ENCODE measurements at regions not wholly inside any gene's neighbourhood (a gene's known extent, or its start where the extent isn't known, plus 50 kb on each side); places are given as distances from the start of the nearest gene placed in this dataset.

DNA sequence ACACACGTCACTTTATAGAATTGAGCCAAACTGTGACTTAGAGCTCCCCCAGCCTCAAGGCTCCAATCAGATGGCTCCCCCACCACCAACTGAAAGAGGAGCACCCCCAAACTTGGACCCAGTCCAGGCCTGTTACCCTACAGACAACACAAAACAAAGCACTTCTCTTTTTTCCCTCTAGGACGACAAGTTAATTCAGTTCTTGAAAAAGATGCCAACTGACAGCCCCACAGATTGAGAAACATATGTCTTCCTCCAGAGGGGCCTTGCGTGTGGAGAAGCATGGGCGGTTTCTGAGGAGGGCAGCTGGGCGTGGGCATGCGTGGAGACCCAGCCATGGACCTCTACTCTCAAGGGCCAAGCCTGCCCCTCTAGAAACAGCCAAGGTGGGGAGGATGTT, 229.5 kb downstream of the SHQ1 start:
- 52% methylated on average over 6 of the region's 6 CpGs for WGBS (ENCODE audit: insufficient coverage)
- TF ChIP-seq, protein P1, sequence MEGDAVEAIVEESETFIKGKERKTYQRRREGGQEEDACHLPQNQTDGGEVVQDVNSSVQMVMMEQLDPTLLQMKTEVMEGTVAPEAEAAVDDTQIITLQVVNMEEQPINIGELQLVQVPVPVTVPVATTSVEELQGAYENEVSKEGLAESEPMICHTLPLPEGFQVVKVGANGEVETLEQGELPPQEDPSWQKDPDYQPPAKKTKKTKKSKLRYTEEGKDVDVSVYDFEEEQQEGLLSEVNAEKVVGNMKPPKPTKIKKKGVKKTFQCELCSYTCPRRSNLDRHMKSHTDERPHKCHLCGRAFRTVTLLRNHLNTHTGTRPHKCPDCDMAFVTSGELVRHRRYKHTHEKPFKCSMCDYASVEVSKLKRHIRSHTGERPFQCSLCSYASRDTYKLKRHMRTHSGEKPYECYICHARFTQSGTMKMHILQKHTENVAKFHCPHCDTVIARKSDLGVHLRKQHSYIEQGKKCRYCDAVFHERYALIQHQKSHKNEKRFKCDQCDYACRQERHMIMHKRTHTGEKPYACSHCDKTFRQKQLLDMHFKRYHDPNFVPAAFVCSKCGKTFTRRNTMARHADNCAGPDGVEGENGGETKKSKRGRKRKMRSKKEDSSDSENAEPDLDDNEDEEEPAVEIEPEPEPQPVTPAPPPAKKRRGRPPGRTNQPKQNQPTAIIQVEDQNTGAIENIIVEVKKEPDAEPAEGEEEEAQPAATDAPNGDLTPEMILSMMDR (IDR thresholded peaks at IDR 0.05), result no peak
- peaks cover 0 to 3% of the 10 kb centered on the region in 2 donors for H3K9me3 Mint-ChIP-seq
- Histone ChIP-seq H3K9me3 (ENCODE audit: control insufficient read depth, insufficient read depth, low read length) (no peaks in the 10 kb centered on the region), H3K27me3 (ENCODE audit: control insufficient read depth, insufficient read depth, low read length) (no peaks in the 10 kb centered on the region), H3K4me3 (ENCODE audit: low read length) (no peak overlapping the region), H3K4me1 (ENCODE audit: control insufficient read depth, insufficient read depth, low read length) (peaks cover 5% of the 10 kb centered on the region), H3K36me3 (ENCODE audit: control insufficient read depth, insufficient read depth, low read length) (no peaks in the 10 kb centered on the region), H3K27ac (ENCODE audit: low read length) (no peak overlapping the region)
- H3K27me3 Mint-ChIP-seq (ENCODE audit: low read depth in 2 of 2), result peaks cover 0 to 12% of the 10 kb centered on the region in 2 donors
- peaks cover 8% of the 10 kb centered on the region in 2 donors for H3K4me1 Mint-ChIP-seq
- no peak overlapping the region for H3K4me3 Mint-ChIP-seq
- no peak overlapping the region for H3K27ac Mint-ChIP-seq
- no peaks in the 10 kb centered on the region for H3K36me3 Mint-ChIP-seq
- ATAC-seq (no peak), DNase-seq (no peak)
- intact Hi-C loops (cut with micrococcal nuclease), result no loop called here

- intact Hi-C loops (cut with micrococcal nuclease), result no loop called here
- Histone ChIP-seq H3K36me3 (ENCODE audit: control insufficient read depth, insufficient read depth, low read length) (no peaks in the 10 kb centered on the region), H3K9me3 (ENCODE audit: control insufficient read depth, insufficient read depth, low read length) (no peaks in the 10 kb centered on the region), H3K27me3 (ENCODE audit: control insufficient read depth, insufficient read depth, low read length) (no peaks in the 10 kb centered on the region), H3K4me3 (ENCODE audit: low read length) (no peak overlapping the region), H3K4me1 (ENCODE audit: control insufficient read depth, insufficient read depth, low read length) (peaks cover 5% of the 10 kb centered on the region), H3K27ac (ENCODE audit: low read length) (no peak overlapping the region)
- ATAC-seq (no peak), DNase-seq (no peak)
- TF ChIP-seq, protein P1 (IDR thresholded peaks at IDR 0.05), result no peak
- Mint-ChIP-seq H3K4me1 (peaks cover 8% of the 10 kb centered on the region in 2 donors), H3K36me3 (no peaks in the 10 kb centered on the region), H3K4me3 (no peak overlapping the region), H3K27ac (no peak overlapping the region), H3K27me3 (ENCODE audit: low read depth in 2 of 2) (peaks cover 0 to 10% of the 10 kb centered on the region in 2 donors), H3K9me3 (peaks cover 0 to 3% of the 10 kb centered on the region in 2 donors)
- WGBS (ENCODE audit: insufficient coverage), result 67% methylated on average over 3 of the region's 5 CpGs
Observed at GRCh38 chr3:72617424-72618024, 230.7 kb downstream of the SHQ1 start.

GRCh38 chr3:72615776-72616175, 232.5 kb downstream of the SHQ1 start:
- H3K27ac ChIP-seq (ENCODE audit: low read length), result no peak overlapping the region
- Mint-ChIP-seq H3K27ac (no peak overlapping the region), H3K27me3 (ENCODE audit: low read depth in 2 of 2) (peaks cover 0 to 7% of the 10 kb centered on the region in 2 donors), H3K4me3 (no peak overlapping the region), H3K36me3 (no peaks in the 10 kb centered on the region), H3K4me1 (peaks cover 8% of the 10 kb centered on the region in 2 donors), H3K9me3 (peaks cover 0 to 3% of the 10 kb centered on the region in 2 donors)
- no peaks in the 10 kb centered on the region for H3K36me3 ChIP-seq (ENCODE audit: control insufficient read depth, insufficient read depth, low read length)
- H3K27me3 ChIP-seq (ENCODE audit: control insufficient read depth, insufficient read depth, low read length), result no peaks in the 10 kb centered on the region
- TF ChIP-seq, protein P1 (IDR thresholded peaks at IDR 0.05), result no peak
- ATAC-seq, result no peak
- WGBS (ENCODE audit: insufficient coverage), result 95% methylated on average over 6 of the region's 6 CpGs
- DNase-seq, result no peak
- H3K4me3 ChIP-seq (ENCODE audit: low read length), result no peak overlapping the region
- intact Hi-C loops (cut with micrococcal nuclease), result no loop called here
- no peaks in the 10 kb centered on the region for H3K9me3 ChIP-seq (ENCODE audit: control insufficient read depth, insufficient read depth, low read length)
- peaks cover 5% of the 10 kb centered on the region for H3K4me1 ChIP-seq (ENCODE audit: control insufficient read depth, insufficient read depth, low read length)

DNA sequence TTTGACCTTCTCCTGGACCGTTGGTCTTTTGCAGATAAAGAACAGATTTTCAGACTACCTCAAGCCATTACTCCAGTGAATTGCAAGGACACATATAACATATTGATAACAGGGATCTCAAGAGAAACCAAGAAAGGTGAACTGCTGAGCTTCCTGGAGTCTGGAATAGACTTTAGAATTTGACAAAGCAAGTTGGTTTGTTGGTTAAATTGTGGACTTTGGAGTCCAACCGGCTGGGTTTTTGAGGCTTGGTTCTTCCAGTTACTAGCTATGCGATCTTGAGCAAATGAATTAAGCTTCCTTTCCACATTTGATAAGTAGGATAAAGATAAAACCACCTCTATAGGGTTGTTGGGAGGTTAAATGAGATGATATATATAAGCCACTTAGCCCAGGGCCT, 233.1 kb downstream of the SHQ1 start:
- Mint-ChIP-seq H3K4me1 (peaks cover 8% of the 10 kb centered on the region in 2 donors), H3K36me3 (no peaks in the 10 kb centered on the region), H3K4me3 (no peak overlapping the region), H3K9me3 (peaks cover 0 to 3% of the 10 kb centered on the region in 2 donors), H3K27ac (no peak overlapping the region), H3K27me3 (ENCODE audit: low read depth in 2 of 2) (peaks cover 0 to 7% of the 10 kb centered on the region in 2 donors)
- no peak for ATAC-seq
- TF ChIP-seq, protein P1 (IDR thresholded peaks at IDR 0.05), result no peak
- Histone ChIP-seq H3K36me3 (ENCODE audit: control insufficient read depth, insufficient read depth, low read length) (no peaks in the 10 kb centered on the region), H3K4me3 (ENCODE audit: low read length) (no peak overlapping the region), H3K27me3 (ENCODE audit: control insufficient read depth, insufficient read depth, low read length) (no peaks in the 10 kb centered on the region), H3K27ac (ENCODE audit: low read length) (no peak overlapping the region), H3K4me1 (ENCODE audit: control insufficient read depth, insufficient read depth, low read length) (peaks cover 5% of the 10 kb centered on the region), H3K9me3 (ENCODE audit: control insufficient read depth, insufficient read depth, low read length) (no peaks in the 10 kb centered on the region)
- DNase-seq, result no peak
- 0% methylated on average over 1 of the region's 3 CpGs for WGBS (ENCODE audit: insufficient coverage)
- intact Hi-C loops (cut with micrococcal nuclease), result no loop called here
